ENCODE measurements at regions not wholly inside any gene's neighbourhood (a gene's known extent, or its start where the extent isn't known, plus 50 kb on each side); places are given as distances from the start of the nearest gene placed in this dataset.
A peak's percentile ranks its signal among the peaks of the same experiment; 100 is the strongest.

GRCh38 chr13:76711550-76712182 lies 174.5 kb downstream of the KCTD12 start:
- H3K4me1 ChIP-seq (ENCODE audit: control insufficient read depth, insufficient read depth, low read length): peaks cover 2% of the 10 kb centered on the region
- intact Hi-C loops (cut with DNase I): no loop called here
- no peak overlapping the region for H3K27ac ChIP-seq (ENCODE audit: low read length)
- no peaks in the 10 kb centered on the region for H3K9me3 ChIP-seq (ENCODE audit: control insufficient read depth, low read length)
- H3K4me3 ChIP-seq (ENCODE audit: low read length): no peak overlapping the region
- H3K27me3 ChIP-seq (ENCODE audit: control insufficient read depth, insufficient read depth): no peaks in the 10 kb centered on the region
- DNase-seq (peak in 2 of 3 donors; percentile 27 to 50), ATAC-seq (peak; percentile 93)
- 30% methylated on average over 3 of the region's 3 CpGs for WGBS

GRCh38 chr13:76709851-76710250 lies 176.4 kb downstream of the KCTD12 start:
- no peaks in the 10 kb centered on the region for H3K9me3 ChIP-seq (ENCODE audit: control insufficient read depth, low read length)
- intact Hi-C loops (cut with DNase I): no loop called here
- H3K4me1 ChIP-seq (ENCODE audit: control insufficient read depth, insufficient read depth, low read length): peaks cover 2% of the 10 kb centered on the region
- no peak overlapping the region for H3K27ac ChIP-seq (ENCODE audit: low read length)
- DNase-seq (no peak), ATAC-seq (no peak)
- H3K27me3 ChIP-seq (ENCODE audit: control insufficient read depth, insufficient read depth): no peaks in the 10 kb centered on the region
- WGBS: 87% methylated on average over 1 of the region's 1 CpG
- H3K4me3 ChIP-seq (ENCODE audit: low read length): no peak overlapping the region

- H3K4me1 ChIP-seq (ENCODE audit: control insufficient read depth, insufficient read depth, low read length): peaks cover 2% of the 10 kb centered on the region
- no peak overlapping the region for H3K4me3 ChIP-seq (ENCODE audit: low read length)
- DNase-seq (peak; percentile 66 to 84 (median 82)), ATAC-seq (peak; percentile 57 to 69)
- no peaks in the 10 kb centered on the region for H3K27me3 ChIP-seq (ENCODE audit: control insufficient read depth, insufficient read depth)
- no peaks in the 10 kb centered on the region for H3K9me3 ChIP-seq (ENCODE audit: control insufficient read depth, low read length)
- 72% methylated on average over 6 of the region's 6 CpGs for WGBS
- H3K27ac ChIP-seq (ENCODE audit: low read length): no peak overlapping the region
- intact Hi-C loops (cut with DNase I): no loop called here
Observed at GRCh38 chr13:76708138-76708688, 178.0 kb downstream of the KCTD12 start.

GRCh38 chr13:76707360-76707759 lies 178.8 kb downstream of the KCTD12 start:
- no peaks in the 10 kb centered on the region for H3K9me3 ChIP-seq (ENCODE audit: control insufficient read depth, low read length)
- peak in 1 of 2 donors; percentile 19 for ATAC-seq
- peaks cover 2% of the 10 kb centered on the region for H3K4me1 ChIP-seq (ENCODE audit: control insufficient read depth, insufficient read depth, low read length)
- no peak overlapping the region for H3K27ac ChIP-seq (ENCODE audit: low read length)
- DNase-seq: no peak
- 75% methylated on average over 3 of the region's 3 CpGs for WGBS
- H3K27me3 ChIP-seq (ENCODE audit: control insufficient read depth, insufficient read depth): no peaks in the 10 kb centered on the region
- intact Hi-C loops (cut with DNase I): no loop called here
- H3K4me3 ChIP-seq (ENCODE audit: low read length): no peak overlapping the region

GRCh38 chr13:76703621-76704288 lies 182.4 kb downstream of the KCTD12 start:
- intact Hi-C loops (cut with DNase I): no loop called here
- no peaks in the 10 kb centered on the region for H3K27me3 ChIP-seq (ENCODE audit: control insufficient read depth, insufficient read depth)
- no peaks in the 10 kb centered on the region for H3K4me1 ChIP-seq (ENCODE audit: control insufficient read depth, insufficient read depth, low read length)
- no peak for ATAC-seq
- H3K4me3 ChIP-seq (ENCODE audit: low read length): no peak overlapping the region
- DNase-seq: no peak
- no peak overlapping the region for H3K27ac ChIP-seq (ENCODE audit: low read length)
- H3K9me3 ChIP-seq (ENCODE audit: control insufficient read depth, low read length): no peaks in the 10 kb centered on the region
- 64% methylated on average over 2 of the region's 2 CpGs for WGBS

GRCh38 chr13:76703216-76703615 lies 183.0 kb downstream of the KCTD12 start:
- DNase-seq (no peak), ATAC-seq (no peak)
- intact Hi-C loops (cut with DNase I): no loop called here
- no peaks in the 10 kb centered on the region for H3K4me1 ChIP-seq (ENCODE audit: control insufficient read depth, insufficient read depth, low read length)
- WGBS: 79% methylated on average over 2 of the region's 2 CpGs
- H3K4me3 ChIP-seq (ENCODE audit: low read length): no peak overlapping the region
- no peak overlapping the region for H3K27ac ChIP-seq (ENCODE audit: low read length)
- no peaks in the 10 kb centered on the region for H3K9me3 ChIP-seq (ENCODE audit: control insufficient read depth, low read length)
- H3K27me3 ChIP-seq (ENCODE audit: control insufficient read depth, insufficient read depth): no peaks in the 10 kb centered on the region

- no peaks in the 10 kb centered on the region for H3K9me3 ChIP-seq (ENCODE audit: control insufficient read depth, low read length)
- H3K4me1 ChIP-seq (ENCODE audit: control insufficient read depth, insufficient read depth, low read length): no peaks in the 10 kb centered on the region
- 70% methylated on average over 2 of the region's 2 CpGs for WGBS
- no peak for DNase-seq
- no peak for ATAC-seq
- H3K27me3 ChIP-seq (ENCODE audit: control insufficient read depth, insufficient read depth): no peaks in the 10 kb centered on the region
- H3K27ac ChIP-seq (ENCODE audit: low read length): no peak overlapping the region
- intact Hi-C loops (cut with DNase I): no loop called here
- H3K4me3 ChIP-seq (ENCODE audit: low read length): no peak overlapping the region
Observed at GRCh38 chr13:76697288-76697687, 188.9 kb downstream of the KCTD12 start.

GRCh38 chr13:76696370-76696769 lies 189.8 kb downstream of the KCTD12 start:
- no peaks in the 10 kb centered on the region for H3K9me3 ChIP-seq (ENCODE audit: control insufficient read depth, low read length)
- no peaks in the 10 kb centered on the region for H3K4me1 ChIP-seq (ENCODE audit: control insufficient read depth, insufficient read depth, low read length)
- intact Hi-C loops (cut with DNase I): no loop called here
- no peak for DNase-seq
- no peak overlapping the region for H3K4me3 ChIP-seq (ENCODE audit: low read length)
- no peaks in the 10 kb centered on the region for H3K27me3 ChIP-seq (ENCODE audit: control insufficient read depth, insufficient read depth)
- ATAC-seq: no peak
- H3K27ac ChIP-seq (ENCODE audit: low read length): no peak overlapping the region
- 79% methylated on average over 3 of the region's 3 CpGs for WGBS

GRCh38 chr13:76693086-76693485 lies 193.1 kb downstream of the KCTD12 start:
- Histone ChIP-seq H3K27ac (ENCODE audit: low read length) (no peak overlapping the region), H3K27me3 (ENCODE audit: control insufficient read depth, insufficient read depth) (no peaks in the 10 kb centered on the region), H3K4me3 (ENCODE audit: low read length) (no peak overlapping the region), H3K9me3 (ENCODE audit: control insufficient read depth, low read length) (no peaks in the 10 kb centered on the region), H3K4me1 (ENCODE audit: control insufficient read depth, insufficient read depth, low read length) (no peaks in the 10 kb centered on the region)
- ATAC-seq (no peak), DNase-seq (no peak)
- intact Hi-C loops (cut with DNase I): no loop called here
- WGBS: 86% methylated on average over 2 of the region's 2 CpGs

- 27% methylated on average over 1 of the region's 1 CpG for WGBS
- no peaks in the 10 kb centered on the region for H3K4me1 ChIP-seq (ENCODE audit: control insufficient read depth, insufficient read depth, low read length)
- intact Hi-C loops (cut with DNase I): no loop called here
- DNase-seq (no peak), ATAC-seq (no peak)
- H3K4me3 ChIP-seq (ENCODE audit: low read length): no peak overlapping the region
- H3K9me3 ChIP-seq (ENCODE audit: control insufficient read depth, low read length): no peaks in the 10 kb centered on the region
- no peaks in the 10 kb centered on the region for H3K27me3 ChIP-seq (ENCODE audit: control insufficient read depth, insufficient read depth)
- no peak overlapping the region for H3K27ac ChIP-seq (ENCODE audit: low read length)
Observed at GRCh38 chr13:76692346-76692745, 193.9 kb downstream of the KCTD12 start.

- H3K4me3 ChIP-seq (ENCODE audit: low read length): no peak overlapping the region
- 56% methylated on average over 2 of the region's 2 CpGs for WGBS
- no peaks in the 10 kb centered on the region for H3K4me1 ChIP-seq (ENCODE audit: control insufficient read depth, insufficient read depth, low read length)
- intact Hi-C loops (cut with DNase I): no loop called here
- H3K27ac ChIP-seq (ENCODE audit: low read length): no peak overlapping the region
- no peaks in the 10 kb centered on the region for H3K27me3 ChIP-seq (ENCODE audit: control insufficient read depth, insufficient read depth)
- no peak for DNase-seq
- ATAC-seq: no peak
- H3K9me3 ChIP-seq (ENCODE audit: control insufficient read depth, low read length): no peaks in the 10 kb centered on the region
Observed at GRCh38 chr13:76690611-76691010, 195.6 kb downstream of the KCTD12 start.
